Tibial artery (tissue), 4 donors: ENCODE measurements at regions not wholly inside any gene's neighbourhood (a gene's known extent, or its start where the extent isn't known, plus 50 kb on each side); places are given as distances from the start of the nearest gene placed in this dataset.

Experiments
- DNase-seq, 2 donors: peaks; one replicate each; pipeline ENCODE4 v3.0.0-alpha.2; 2019
- H3K27ac ChIP-seq, 2 donors: fragments of 200-600 bp; sonication (generic) in 1 of 2; 1 replicate in 1 of 2; 2 replicates in 1 of 2; pipeline ENCODE4 v1.5.1; 2018 to 2019; ENCODE audit warnings: mild to moderate bottlenecking in 1 of 2
- H3K27me3 ChIP-seq, 2 donors: fragments of 200-600 bp; sonication (generic) in 1 of 2; one replicate each; pipeline versions ENCODE4 v1.5.1 to v1.6.0; 2016 to 2019
- H3K36me3 ChIP-seq, 3 donors: fragments of 200-600 bp; sonication (generic) in 2 of 3; one replicate each; pipeline ENCODE4 v1.5.1; 2016 to 2019; ENCODE audit warnings: mild to moderate bottlenecking in 2 of 3
- H3K4me1 ChIP-seq, 4 donors: fragments of 200-600 bp; sonication (generic) in 2 of 4; 1 replicate in 3 of 4; 2 replicates in 1 of 4; pipeline ENCODE4 v1.5.1; 2016 to 2019
- H3K4me3 ChIP-seq, 2 donors: fragments of 200-600 bp; sonication (generic) in 1 of 2; 1 replicate in 1 of 2; 2 replicates in 1 of 2; pipeline ENCODE4 v1.5.1; 2018 to 2019; ENCODE audit warnings: mild to moderate bottlenecking in 2 of 2
- H3K9me3 ChIP-seq, 3 donors: fragments of 200-600 bp; sonication (generic) in 1 of 3; one replicate each; pipeline ENCODE4 v1.5.1; 2016 to 2019
- CTCF ChIP-seq, 2 experiments: fragments of 200-600 bp in 1 of 2; fragments of 450-650 bp in 1 of 2; IDR thresholded peaks; one replicate each; pipeline ENCODE4 v1.5.1; 2017 to 2019; ENCODE audit warnings: antibody characterized with exemption in 2 of 2, mild to moderate bottlenecking in 1 of 2, moderate library complexity in 1 of 2
- intact Hi-C: fragments of 100-400 bp; cut with DNase I; formaldehyde crosslinking; loops from one replicate; pipeline ENCODE4 v1.15.0; 2023; ENCODE audit warnings: low total_unique reads

GRCh38 chr2:134139611-134140010 lies 114.3 kb upstream of the MGAT5 start:
- no peak for DNase-seq
- no peak for TF ChIP-seq CTCF (IDR thresholded peaks at IDR 0.05)
- Histone ChIP-seq H3K27ac (no peak overlapping the region), H3K9me3 (no peaks in the 10 kb centered on the region), H3K4me1 (peaks cover 0 to 37% (median 17%) of the 10 kb centered on the region in 4 donors), H3K4me3 (no peak overlapping the region), H3K36me3 (no peaks in the 10 kb centered on the region), H3K27me3 (no peaks in the 10 kb centered on the region)
- intact Hi-C loops: no loop called here

GRCh38 chr2:134140251-134140661 lies 113.6 kb upstream of the MGAT5 start:
- DNase-seq: no peak
- intact Hi-C loops: no loop called here
- H3K36me3 ChIP-seq: no peaks in the 10 kb centered on the region
- H3K4me3 ChIP-seq: no peak overlapping the region
- TF ChIP-seq CTCF (IDR thresholded peaks at IDR 0.05): no peak
- H3K9me3 ChIP-seq: no peaks in the 10 kb centered on the region
- no peaks in the 10 kb centered on the region for H3K27me3 ChIP-seq
- no peak overlapping the region for H3K27ac ChIP-seq
- peaks cover 0 to 37% (median 17%) of the 10 kb centered on the region in 4 donors for H3K4me1 ChIP-seq

GRCh38 chr2:134141598-134142340 lies 112.1 kb upstream of the MGAT5 start:
- no peaks in the 10 kb centered on the region for H3K27me3 ChIP-seq
- intact Hi-C loops: no loop called here
- TF ChIP-seq CTCF (IDR thresholded peaks at IDR 0.05): no peak
- H3K9me3 ChIP-seq: no peaks in the 10 kb centered on the region
- DNase-seq: no peak
- no peaks in the 10 kb centered on the region for H3K36me3 ChIP-seq
- no peak overlapping the region for H3K27ac ChIP-seq
- no peak overlapping the region for H3K4me3 ChIP-seq
- H3K4me1 ChIP-seq: peaks cover 0 to 37% (median 13%) of the 10 kb centered on the region in 4 donors

GRCh38 chr2:134142341-134142738 lies 111.5 kb upstream of the MGAT5 start:
- DNase-seq: no peak
- Histone ChIP-seq H3K4me1 (peaks cover 0 to 35% (median 8%) of the 10 kb centered on the region in 4 donors), H3K9me3 (no peaks in the 10 kb centered on the region)

GRCh38 chr2:134142903-134143302 lies 111.0 kb upstream of the MGAT5 start:
- DNase-seq: no peak
- no peak for TF ChIP-seq CTCF (IDR thresholded peaks at IDR 0.05)
- Histone ChIP-seq H3K27me3 (no peaks in the 10 kb centered on the region), H3K9me3 (no peaks in the 10 kb centered on the region), H3K36me3 (no peaks in the 10 kb centered on the region), H3K27ac (no peak overlapping the region), H3K4me3 (no peak overlapping the region), H3K4me1 (peaks cover 0 to 29% (median 4%) of the 10 kb centered on the region in 4 donors)
- intact Hi-C loops: no loop called here

More at GRCh38 chr2:134142341-134142738, 111.5 kb upstream of the MGAT5 start:
- H3K27me3 ChIP-seq: no peaks in the 10 kb centered on the region
- H3K36me3 ChIP-seq: no peaks in the 10 kb centered on the region
- TF ChIP-seq CTCF (IDR thresholded peaks at IDR 0.05): no peak
- H3K4me3 ChIP-seq: no peak overlapping the region
- intact Hi-C loops: no loop called here
- H3K27ac ChIP-seq: no peak overlapping the region
